Activated CD8-positive, alpha-beta T cell treated with anti-CD3 and anti-CD28 coated beads for 36 hours (primary cell): ENCODE measurements at regions not wholly inside any gene's neighbourhood (a gene's known extent, or its start where the extent isn't known, plus 50 kb on each side); places are given as distances from the start of the nearest gene placed in this dataset.

ENCODE experiments used
- ATAC-seq: fragments of 200-7000 bp; cut with Tn5 transposase; one replicate; pipeline ENCODE4 v1.10.0; 2021; ENCODE audit warnings: mild to moderate bottlenecking, moderate library complexity
- CTCF ChIA-PET: fragments of 350-600 bp; sonication (Branson Sonifier 250); formaldehyde crosslinking; loops from one replicate; lab custom pipeline; 2021; ENCODE audit warnings: antibody characterized with exemption; lab: Charles Lee
- POLR2A ChIA-PET: fragments of 350-600 bp; sonication (Branson Sonifier 250); formaldehyde crosslinking; loops from one replicate; lab custom pipeline; 2021; ENCODE audit warnings: antibody characterized with exemption; lab: Charles Lee
- DNase-seq: peaks from one replicate; pipeline ENCODE4 v3.0.0-alpha.2; 2020
- H3K27ac Mint-ChIP-seq: one replicate; pipeline ENCODE4 v1.8.0; 2021; ENCODE audit warnings: mild to moderate bottlenecking, mixed read lengths
- H3K27me3 Mint-ChIP-seq: one replicate; pipeline ENCODE4 v1.8.0; 2021; ENCODE audit warnings: mixed read lengths
- H3K36me3 Mint-ChIP-seq: one replicate; pipeline ENCODE4 v1.8.0; 2021; ENCODE audit warnings: low read depth, mixed read lengths
- H3K4me1 Mint-ChIP-seq: one replicate; pipeline ENCODE4 v1.8.0; 2021; ENCODE audit warnings: low read depth, mixed read lengths
- H3K4me3 Mint-ChIP-seq: one replicate; pipeline ENCODE4 v1.8.0; 2021; ENCODE audit warnings: mild to moderate bottlenecking, moderate library complexity, mixed read lengths
- H3K9me3 Mint-ChIP-seq: one replicate; pipeline ENCODE4 v1.8.0; 2021; ENCODE audit warnings: mixed read lengths
- intact Hi-C: fragments of 100-400 bp; cut with micrococcal nuclease; formaldehyde crosslinking; loops from one replicate; pipeline ENCODE4 v1.10.0; 2022
- TF ChIP-seq, protein P1 (sequence below): fragments of 200-600 bp; IDR thresholded peaks from one replicate; pipeline ENCODE4 v1.8.0; 2022; ENCODE audit warnings: antibody characterized with exemption, mild to moderate bottlenecking

DNA sequence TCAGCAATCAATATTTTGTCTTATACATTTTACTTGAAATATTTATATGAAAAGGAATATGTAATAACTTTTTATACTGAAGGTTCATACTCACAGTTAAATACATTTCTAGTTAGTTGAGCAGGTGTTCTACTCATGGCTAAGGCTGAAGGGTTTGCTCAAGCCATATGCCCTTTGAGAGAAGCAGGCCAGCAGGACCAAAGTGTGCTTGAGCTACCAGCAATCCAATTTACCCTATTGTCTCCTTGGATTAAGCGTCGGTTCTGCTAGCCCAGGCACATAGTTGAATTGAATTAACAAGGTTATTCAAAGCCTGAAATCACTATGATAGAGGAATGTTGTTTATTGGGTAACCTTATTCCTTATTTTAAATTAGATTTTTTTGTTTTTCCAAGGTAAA, 151.5 kb upstream of the BACE2 start:
- H3K27me3 Mint-ChIP-seq: no peaks in the 10 kb centered on the region
- H3K27ac Mint-ChIP-seq: no peak overlapping the region
- H3K36me3 Mint-ChIP-seq: no peaks in the 10 kb centered on the region
- CTCF ChIA-PET: no interaction called here
- POLR2A ChIA-PET: no interaction called here
- ATAC-seq (no peak), DNase-seq (no peak)
- no peaks in the 10 kb centered on the region for H3K9me3 Mint-ChIP-seq
- H3K4me1 Mint-ChIP-seq: no peaks in the 10 kb centered on the region
- TF ChIP-seq, protein P1, sequence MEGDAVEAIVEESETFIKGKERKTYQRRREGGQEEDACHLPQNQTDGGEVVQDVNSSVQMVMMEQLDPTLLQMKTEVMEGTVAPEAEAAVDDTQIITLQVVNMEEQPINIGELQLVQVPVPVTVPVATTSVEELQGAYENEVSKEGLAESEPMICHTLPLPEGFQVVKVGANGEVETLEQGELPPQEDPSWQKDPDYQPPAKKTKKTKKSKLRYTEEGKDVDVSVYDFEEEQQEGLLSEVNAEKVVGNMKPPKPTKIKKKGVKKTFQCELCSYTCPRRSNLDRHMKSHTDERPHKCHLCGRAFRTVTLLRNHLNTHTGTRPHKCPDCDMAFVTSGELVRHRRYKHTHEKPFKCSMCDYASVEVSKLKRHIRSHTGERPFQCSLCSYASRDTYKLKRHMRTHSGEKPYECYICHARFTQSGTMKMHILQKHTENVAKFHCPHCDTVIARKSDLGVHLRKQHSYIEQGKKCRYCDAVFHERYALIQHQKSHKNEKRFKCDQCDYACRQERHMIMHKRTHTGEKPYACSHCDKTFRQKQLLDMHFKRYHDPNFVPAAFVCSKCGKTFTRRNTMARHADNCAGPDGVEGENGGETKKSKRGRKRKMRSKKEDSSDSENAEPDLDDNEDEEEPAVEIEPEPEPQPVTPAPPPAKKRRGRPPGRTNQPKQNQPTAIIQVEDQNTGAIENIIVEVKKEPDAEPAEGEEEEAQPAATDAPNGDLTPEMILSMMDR: no peak
- no peak overlapping the region for H3K4me3 Mint-ChIP-seq
- intact Hi-C loops: no loop called here

DNA sequence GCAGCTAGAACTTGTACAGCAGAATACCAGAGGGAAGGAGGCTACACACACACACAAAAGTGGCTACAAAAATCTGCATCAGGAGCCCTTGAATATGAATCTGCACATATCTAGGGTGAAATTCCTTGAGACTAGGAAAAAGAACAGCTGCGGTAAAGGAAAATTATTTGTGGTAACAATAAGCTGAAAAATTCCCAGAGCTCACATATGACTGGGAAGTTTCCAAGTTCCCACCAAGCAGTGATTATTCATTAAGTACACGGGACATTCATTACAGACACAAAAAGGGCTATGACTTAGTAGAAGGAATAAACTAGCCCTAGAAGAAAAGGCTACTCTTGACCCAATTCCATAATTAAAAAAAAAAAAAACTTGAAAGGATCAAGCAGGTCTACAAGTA, 149.5 kb upstream of the BACE2 start:
- no peak overlapping the region for H3K27ac Mint-ChIP-seq
- intact Hi-C loops: no loop called here
- H3K4me1 Mint-ChIP-seq: no peaks in the 10 kb centered on the region
- H3K4me3 Mint-ChIP-seq: no peak overlapping the region
- TF ChIP-seq, protein P1: no peak
- no peaks in the 10 kb centered on the region for H3K36me3 Mint-ChIP-seq
- DNase-seq: no peak
- no peak for ATAC-seq
- CTCF ChIA-PET: no interaction called here
- POLR2A ChIA-PET: no interaction called here
- H3K9me3 Mint-ChIP-seq: no peaks in the 10 kb centered on the region
- H3K27me3 Mint-ChIP-seq: peaks cover 3% of the 10 kb centered on the region

DNA sequence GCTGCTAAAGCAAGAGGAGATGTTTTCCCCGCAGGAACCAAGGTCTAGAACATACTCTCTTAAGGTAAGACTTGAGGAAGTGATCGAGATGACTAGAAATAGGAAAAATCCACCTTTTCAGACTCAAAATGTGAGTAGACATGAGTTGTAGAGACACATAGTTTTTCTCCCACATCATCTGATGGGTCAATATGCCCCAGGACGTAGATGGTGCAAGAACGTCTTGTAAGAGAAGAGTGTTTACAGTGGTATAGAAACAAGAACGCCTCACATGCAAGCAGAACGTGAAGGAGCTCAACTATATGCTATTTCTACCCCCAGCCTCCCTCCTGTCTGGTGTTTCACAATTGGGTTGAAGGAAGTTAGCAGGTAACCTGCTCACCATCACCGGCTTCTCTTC, 144.0 kb upstream of the BACE2 start:
- no peak overlapping the region for H3K4me3 Mint-ChIP-seq
- ChIA-PET CTCF (interaction anchor here (1.5 kb wide), 1 partner anchor 45 kb away, joined by 4 read pairs; no protein-coding TSS in a partner anchor), POLR2A (no interaction called here)
- no peaks in the 10 kb centered on the region for H3K36me3 Mint-ChIP-seq
- intact Hi-C loops: no loop called here
- no peaks in the 10 kb centered on the region for H3K9me3 Mint-ChIP-seq
- H3K27ac Mint-ChIP-seq: no peak overlapping the region
- TF ChIP-seq, protein P1: no peak
- DNase-seq (no peak), ATAC-seq (no peak)
- peaks cover 3% of the 10 kb centered on the region for H3K27me3 Mint-ChIP-seq
- H3K4me1 Mint-ChIP-seq: no peaks in the 10 kb centered on the region

DNA sequence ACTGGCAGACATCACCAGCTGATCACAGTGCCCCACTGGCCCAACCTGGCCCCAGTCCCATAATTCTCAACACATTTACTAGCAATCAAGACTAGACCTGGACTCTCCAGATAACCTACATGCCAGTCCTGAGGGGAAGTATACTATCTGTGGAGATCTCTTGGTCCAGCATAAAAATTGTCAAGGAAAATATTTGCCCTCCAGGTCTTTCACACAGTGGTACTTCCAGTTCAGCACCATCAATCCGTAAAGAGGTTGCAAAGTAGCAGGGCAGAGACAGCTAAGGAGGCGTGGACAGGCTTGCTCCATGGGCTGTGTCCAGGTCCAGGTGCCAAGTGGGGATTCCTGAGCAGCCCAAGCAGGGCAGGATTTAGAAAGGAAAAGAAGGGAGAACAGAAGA, 143.6 kb upstream of the BACE2 start:
- H3K4me3 Mint-ChIP-seq: no peak overlapping the region
- H3K27ac Mint-ChIP-seq: no peak overlapping the region
- ATAC-seq (no peak), DNase-seq (no peak)
- ChIA-PET POLR2A (no interaction called here), CTCF (interaction anchor here (1.5 kb wide), 1 partner anchor 44 kb away, joined by 4 read pairs; no protein-coding TSS in a partner anchor)
- no peaks in the 10 kb centered on the region for H3K36me3 Mint-ChIP-seq
- intact Hi-C loops: no loop called here
- no peaks in the 10 kb centered on the region for H3K9me3 Mint-ChIP-seq
- H3K4me1 Mint-ChIP-seq: no peaks in the 10 kb centered on the region
- TF ChIP-seq, protein P1: no peak
- H3K27me3 Mint-ChIP-seq: peaks cover 3% of the 10 kb centered on the region

DNA sequence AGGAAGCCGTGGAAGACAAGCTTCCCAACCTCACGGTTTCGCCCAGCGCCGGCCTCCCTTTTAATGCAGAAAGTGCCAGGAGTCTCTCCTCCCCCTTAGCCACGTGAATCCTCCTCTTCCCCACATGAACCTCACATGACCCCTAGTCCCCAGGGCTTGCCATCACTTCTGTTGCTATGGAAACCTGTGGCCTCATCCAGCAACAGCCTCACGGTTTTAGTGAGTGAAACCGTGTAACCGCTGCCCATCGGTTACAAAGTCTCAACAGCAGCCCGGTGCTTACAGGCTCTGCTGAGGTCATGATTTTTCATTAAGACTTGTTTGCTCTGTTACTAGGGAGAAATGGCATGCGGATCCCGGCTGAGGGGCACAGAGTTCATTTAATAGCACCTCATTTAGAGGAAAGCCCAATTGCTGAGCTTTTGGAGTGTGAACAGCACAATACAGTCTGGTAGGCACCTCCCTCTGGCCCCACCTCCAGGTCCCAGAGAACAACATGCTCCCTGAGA, 143.2 kb upstream of the BACE2 start:
- POLR2A ChIA-PET: no interaction called here
- DNase-seq (no peak), ATAC-seq (no peak)
- Mint-ChIP-seq H3K27ac (no peak overlapping the region), H3K9me3 (no peaks in the 10 kb centered on the region), H3K4me1 (no peaks in the 10 kb centered on the region), H3K27me3 (peaks cover 3% of the 10 kb centered on the region), H3K36me3 (no peaks in the 10 kb centered on the region), H3K4me3 (no peak overlapping the region)
- CTCF ChIA-PET: interaction anchor here (1.5 kb wide), 1 partner anchor 44 kb away, joined by 4 read pairs; no protein-coding TSS in a partner anchor
- TF ChIP-seq, protein P1: no peak
- intact Hi-C loops: no loop called here
